ENCODE measurements at regions not wholly inside any gene's neighbourhood (a gene's known extent, or its start where the extent isn't known, plus 50 kb on each side); places are given as distances from the start of the nearest gene placed in this dataset.

- no peak for DNase-seq (ENCODE audit: low read depth in 2 of 2)
Observed at GRCh38 chr10:58451193-58451889, 61.3 kb upstream of the BICC1 start.

GRCh38 chr10:58453105-58453504, 59.6 kb upstream of the BICC1 start:
- no peak for DNase-seq (ENCODE audit: low read depth in 2 of 2)

- DNase-seq (ENCODE audit: low read depth in 2 of 2) = no peak
Observed at GRCh38 chr10:58456179-58456578, 56.5 kb upstream of the BICC1 start.

GRCh38 chr10:58457761-58458616, 54.7 kb upstream of the BICC1 start:
- peak; percentile 98 to 99 for DNase-seq (ENCODE audit: low read depth in 2 of 2)

- no peak for DNase-seq (ENCODE audit: low read depth in 2 of 2)
Observed at GRCh38 chr10:58459069-58459468, 53.6 kb upstream of the BICC1 start.

GRCh38 chr10:58460157-58460556, 52.5 kb upstream of the BICC1 start:
- DNase-seq (ENCODE audit: low read depth in 2 of 2) = no peak

- DNase-seq (ENCODE audit: low read depth in 2 of 2) = no peak
Observed at GRCh38 chr10:58462863-58463507, 49.7 kb upstream of the BICC1 start.

Data from fibroblast of skin of left biceps (primary cell).